ENCODE measurements at regions not wholly inside any gene's neighbourhood (a gene's known extent, or its start where the extent isn't known, plus 50 kb on each side); places are given as distances from the start of the nearest gene placed in this dataset.

DNA sequence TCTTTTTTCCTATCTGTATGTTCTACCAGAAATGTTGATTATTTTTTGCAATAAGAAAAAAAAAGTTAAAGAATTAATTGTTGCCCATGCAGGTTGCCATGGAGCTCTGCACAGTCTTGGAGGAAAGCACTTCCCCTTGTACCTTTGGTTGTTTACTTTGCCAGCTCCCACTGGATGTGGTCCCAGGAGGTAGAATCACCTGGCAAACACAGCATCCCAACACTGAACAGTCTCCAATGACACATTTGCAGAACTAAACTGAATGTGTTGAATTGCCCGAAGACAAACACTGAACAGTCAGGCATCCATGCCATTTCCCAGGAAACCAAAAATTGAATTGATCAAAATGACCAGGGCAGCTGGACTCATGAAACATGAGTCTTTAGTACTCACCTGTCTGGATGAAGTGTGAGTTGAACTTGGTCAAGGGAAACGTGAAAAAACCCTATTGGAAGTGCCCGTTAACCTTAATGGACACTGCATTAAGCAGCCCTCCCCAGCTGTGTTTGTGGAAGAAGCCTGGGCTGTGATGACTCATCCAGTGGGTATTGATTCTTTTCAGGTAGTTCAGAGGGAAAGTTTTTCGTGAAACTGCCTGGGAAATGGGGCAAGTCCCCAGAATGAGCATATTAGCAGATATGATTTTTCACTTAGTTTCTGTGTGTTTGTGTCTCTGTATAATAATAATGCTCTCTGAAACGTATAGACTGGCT lies 284.7 kb upstream of the STT3B start:
- no peak overlapping the region for H3K27ac ChIP-seq
- in situ Hi-C loops (cut with MboI), result no loop called here
- H3K4me3 ChIP-seq, result no peak overlapping the region
- H3K79me2 ChIP-seq (ENCODE audit: insufficient read depth), result no peaks in the 10 kb centered on the region
- H2AFZ ChIP-seq, result no peak overlapping the region
- H3K9me3 ChIP-seq (ENCODE audit: low read depth), result no peaks in the 10 kb centered on the region
- no peaks in the 10 kb centered on the region for H4K20me1 ChIP-seq (ENCODE audit: insufficient read depth)
- H3K9ac ChIP-seq, result no peak overlapping the region
- no peaks in the 10 kb centered on the region for H3K9me2 ChIP-seq (ENCODE audit: insufficient read depth)
- DNase-seq, result peak; percentile 7
- WGBS, 2 experiments (ENCODE audit: low coverage in 1 of 2, low lambda C conversion rate in 2 of 2, missing lambda C conversion rate in 2 of 2), result 72 to 73% methylated on average over 5 of the region's 5 CpGs
- H3K27me3 ChIP-seq (replicated peaks; ENCODE audit: insufficient read depth), result no peaks in the 10 kb centered on the region
- no peaks in the 10 kb centered on the region for H3K36me3 ChIP-seq (ENCODE audit: low read depth)
- H3F3A ChIP-seq (ENCODE audit: insufficient read depth), result peaks cover 11% of the 10 kb centered on the region; the same call in 1 of the 2 replicates
- H3K4me2 ChIP-seq (ENCODE audit: unreplicated experiment), result no peak overlapping the region
- peaks cover 11% of the 10 kb centered on the region for H3K4me1 ChIP-seq (ENCODE audit: insufficient read depth)
- TF ChIP-seq EZH2 (IDR thresholded peaks at IDR 0.05; ENCODE audit: insufficient read depth, poor library complexity, severe bottlenecking), result no peak
- no peak for TF ChIP-seq EZH2phosphoT487 (IDR thresholded peaks at IDR 0.05; ENCODE audit: insufficient read depth, low read depth)

- Histone ChIP-seq H3K9me2 (ENCODE audit: insufficient read depth) (no peaks in the 10 kb centered on the region), H3K4me3 (no peak overlapping the region), H3K9me3 (ENCODE audit: low read depth) (no peaks in the 10 kb centered on the region), H3K4me1 (ENCODE audit: insufficient read depth) (peaks cover 11% of the 10 kb centered on the region), H3K27ac (no peak overlapping the region), H3K4me2 (ENCODE audit: unreplicated experiment) (no peak overlapping the region), H3K9ac (no peak overlapping the region), H3K36me3 (ENCODE audit: low read depth) (no peaks in the 10 kb centered on the region), H3F3A (ENCODE audit: insufficient read depth) (peaks cover 11% of the 10 kb centered on the region; the same call in 1 of the 2 replicates), H4K20me1 (ENCODE audit: insufficient read depth) (no peaks in the 10 kb centered on the region), H3K27me3 (replicated peaks; ENCODE audit: insufficient read depth) (no peaks in the 10 kb centered on the region), H3K79me2 (ENCODE audit: insufficient read depth) (no peaks in the 10 kb centered on the region), H2AFZ (no peak overlapping the region)
- DNase-seq, result no peak
- no peak for TF ChIP-seq EZH2 (IDR thresholded peaks at IDR 0.05; ENCODE audit: insufficient read depth, poor library complexity, severe bottlenecking)
- TF ChIP-seq EZH2phosphoT487 (IDR thresholded peaks at IDR 0.05; ENCODE audit: insufficient read depth, low read depth), result no peak
- in situ Hi-C loops (cut with MboI), result no loop called here
- 86 to 89% methylated on average over 6 of the region's 6 CpGs for WGBS, 2 experiments (ENCODE audit: low coverage in 1 of 2, low lambda C conversion rate in 2 of 2, missing lambda C conversion rate in 2 of 2)
These were observed 284.1 kb upstream of the STT3B start for GRCh38 chr3:31248563-31248992.

- Histone ChIP-seq H3K9me2 (ENCODE audit: insufficient read depth) (no peaks in the 10 kb centered on the region), H3K9me3 (ENCODE audit: low read depth) (no peaks in the 10 kb centered on the region), H3K4me3 (no peak overlapping the region), H3K79me2 (ENCODE audit: insufficient read depth) (no peaks in the 10 kb centered on the region), H3K36me3 (ENCODE audit: low read depth) (no peaks in the 10 kb centered on the region), H3K9ac (no peak overlapping the region), H4K20me1 (ENCODE audit: insufficient read depth) (no peaks in the 10 kb centered on the region), H3K4me1 (ENCODE audit: insufficient read depth) (peaks cover 11% of the 10 kb centered on the region), H3K27me3 (replicated peaks; ENCODE audit: insufficient read depth) (no peaks in the 10 kb centered on the region), H3F3A (ENCODE audit: insufficient read depth) (peaks cover 11% of the 10 kb centered on the region; the same call in 1 of the 2 replicates), H3K27ac (no peak overlapping the region), H3K4me2 (ENCODE audit: unreplicated experiment) (no peak overlapping the region), H2AFZ (no peak overlapping the region)
- DNase-seq, result no peak
- TF ChIP-seq EZH2 (IDR thresholded peaks at IDR 0.05; ENCODE audit: insufficient read depth, poor library complexity, severe bottlenecking) (no peak), EZH2phosphoT487 (IDR thresholded peaks at IDR 0.05; ENCODE audit: insufficient read depth, low read depth) (no peak)
- in situ Hi-C loops (cut with MboI), result no loop called here
These were observed 283.2 kb upstream of the STT3B start for GRCh38 chr3:31249545-31249944.

- Histone ChIP-seq H3K9ac (no peak overlapping the region), H3K36me3 (ENCODE audit: low read depth) (no peaks in the 10 kb centered on the region), H3K27ac (no peak overlapping the region), H3K79me2 (ENCODE audit: insufficient read depth) (no peaks in the 10 kb centered on the region), H3K9me3 (ENCODE audit: low read depth) (no peaks in the 10 kb centered on the region), H4K20me1 (ENCODE audit: insufficient read depth) (no peaks in the 10 kb centered on the region), H2AFZ (no peak overlapping the region), H3F3A (ENCODE audit: insufficient read depth) (peaks cover 11% of the 10 kb centered on the region; the same call in 1 of the 2 replicates), H3K4me3 (no peak overlapping the region), H3K27me3 (replicated peaks; ENCODE audit: insufficient read depth) (no peaks in the 10 kb centered on the region), H3K9me2 (ENCODE audit: insufficient read depth) (no peaks in the 10 kb centered on the region), H3K4me1 (ENCODE audit: insufficient read depth) (peaks cover 11% of the 10 kb centered on the region), H3K4me2 (ENCODE audit: unreplicated experiment) (no peak overlapping the region)
- 89 to 100% methylated on average over 1 of the region's 1 CpG for WGBS, 2 experiments (ENCODE audit: low coverage in 1 of 2, low lambda C conversion rate in 2 of 2, missing lambda C conversion rate in 2 of 2)
- no peak for TF ChIP-seq EZH2phosphoT487 (IDR thresholded peaks at IDR 0.05; ENCODE audit: insufficient read depth, low read depth)
- TF ChIP-seq EZH2 (IDR thresholded peaks at IDR 0.05; ENCODE audit: insufficient read depth, poor library complexity, severe bottlenecking), result no peak
- peak; percentile 78 for DNase-seq
- in situ Hi-C loops (cut with MboI), result no loop called here
These were observed 282.5 kb upstream of the STT3B start for GRCh38 chr3:31250116-31250777.

Data from GM23248 (cell line).